Hepatocyte (in vitro differentiated cells): ENCODE measurements at regions not wholly inside any gene's neighbourhood (a gene's known extent, or its start where the extent isn't known, plus 50 kb on each side); places are given as distances from the start of the nearest gene placed in this dataset.

Experiments
- EZH2 ChIP-seq: fragments of 200-600 bp; sonication (generic); IDR thresholded peaks from 2 replicates; pipeline ENCODE4 v1.6.1; 2016; ENCODE audit warnings: antibody characterized with exemption, mild to moderate bottlenecking, borderline replicate concordance
- TF ChIP-seq, protein P1 (sequence below): fragments of 200-600 bp; sonication (generic); IDR thresholded peaks from 2 replicates; pipeline ENCODE4 v1.5.1; 2016; ENCODE audit warnings: antibody characterized with exemption, mild to moderate bottlenecking; ENCODE audit not compliant: poor library complexity

DNA sequence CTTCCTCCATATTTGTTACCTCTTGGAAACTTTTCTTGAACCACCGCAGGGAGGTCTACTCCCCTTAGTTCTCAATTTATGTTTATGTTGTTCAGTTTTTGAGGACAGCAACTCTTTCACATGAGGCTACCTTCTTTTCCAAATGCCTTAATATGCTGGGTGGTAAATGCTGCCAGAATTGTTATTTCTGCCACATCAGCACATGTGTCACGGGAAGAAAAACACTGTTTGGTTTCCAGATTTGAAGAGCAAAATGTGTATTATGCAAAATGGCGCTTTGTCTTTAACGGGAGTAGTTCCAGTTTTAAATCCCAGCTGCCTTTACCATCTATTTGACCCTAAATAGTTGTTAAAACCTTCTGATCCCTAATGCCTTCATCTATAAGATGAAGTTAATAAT, 606.2 kb upstream of the TBL1XR1 start:
- TF ChIP-seq, protein P1, sequence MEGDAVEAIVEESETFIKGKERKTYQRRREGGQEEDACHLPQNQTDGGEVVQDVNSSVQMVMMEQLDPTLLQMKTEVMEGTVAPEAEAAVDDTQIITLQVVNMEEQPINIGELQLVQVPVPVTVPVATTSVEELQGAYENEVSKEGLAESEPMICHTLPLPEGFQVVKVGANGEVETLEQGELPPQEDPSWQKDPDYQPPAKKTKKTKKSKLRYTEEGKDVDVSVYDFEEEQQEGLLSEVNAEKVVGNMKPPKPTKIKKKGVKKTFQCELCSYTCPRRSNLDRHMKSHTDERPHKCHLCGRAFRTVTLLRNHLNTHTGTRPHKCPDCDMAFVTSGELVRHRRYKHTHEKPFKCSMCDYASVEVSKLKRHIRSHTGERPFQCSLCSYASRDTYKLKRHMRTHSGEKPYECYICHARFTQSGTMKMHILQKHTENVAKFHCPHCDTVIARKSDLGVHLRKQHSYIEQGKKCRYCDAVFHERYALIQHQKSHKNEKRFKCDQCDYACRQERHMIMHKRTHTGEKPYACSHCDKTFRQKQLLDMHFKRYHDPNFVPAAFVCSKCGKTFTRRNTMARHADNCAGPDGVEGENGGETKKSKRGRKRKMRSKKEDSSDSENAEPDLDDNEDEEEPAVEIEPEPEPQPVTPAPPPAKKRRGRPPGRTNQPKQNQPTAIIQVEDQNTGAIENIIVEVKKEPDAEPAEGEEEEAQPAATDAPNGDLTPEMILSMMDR: no peak
- TF ChIP-seq EZH2: no peak
